ENCODE measurements at regions not wholly inside any gene's neighbourhood (a gene's known extent, or its start where the extent isn't known, plus 50 kb on each side); places are given as distances from the start of the nearest gene placed in this dataset.

DNA sequence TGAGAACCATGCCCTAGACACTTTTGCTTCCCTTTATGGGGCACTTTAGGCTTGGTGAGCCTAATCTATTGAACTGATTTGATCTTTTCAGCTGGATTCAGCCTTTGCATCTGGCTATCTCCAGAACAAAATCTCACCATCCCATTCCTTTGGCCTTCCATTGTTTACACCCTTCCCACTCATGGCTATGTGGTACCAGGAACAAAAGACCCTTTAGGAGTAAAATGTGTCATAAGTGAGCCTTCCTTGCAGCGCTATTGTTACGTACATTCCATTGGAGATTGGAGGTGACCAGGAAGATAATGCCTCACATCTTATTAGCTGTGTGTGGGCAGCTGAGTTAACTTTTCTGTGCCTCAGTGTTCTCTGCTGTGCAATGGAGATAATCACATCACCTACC lies 188.4 kb downstream of the SATB1 start:
- H3K27ac ChIP-seq (ENCODE audit: low read depth, low read length): no peak overlapping the region
- no peaks in the 10 kb centered on the region for H3F3A ChIP-seq (ENCODE audit: control insufficient read depth, insufficient read depth)
- no peaks in the 10 kb centered on the region for H3K79me2 ChIP-seq (ENCODE audit: control insufficient read depth, low read length)
- H3K27me3 ChIP-seq (ENCODE audit: control insufficient read depth, low read length): no peaks in the 10 kb centered on the region
- no peaks in the 10 kb centered on the region for H3K9me2 ChIP-seq (replicated peaks; ENCODE audit: control insufficient read depth, low read length)
- H3K9me3 ChIP-seq (ENCODE audit: control insufficient read depth, insufficient read depth, low read length): no peaks in the 10 kb centered on the region
- no peak for TF ChIP-seq EZH2phosphoT487 (IDR thresholded peaks at IDR 0.05; ENCODE audit: borderline replicate concordance, low read length)
- TF ChIP-seq, protein P1, sequence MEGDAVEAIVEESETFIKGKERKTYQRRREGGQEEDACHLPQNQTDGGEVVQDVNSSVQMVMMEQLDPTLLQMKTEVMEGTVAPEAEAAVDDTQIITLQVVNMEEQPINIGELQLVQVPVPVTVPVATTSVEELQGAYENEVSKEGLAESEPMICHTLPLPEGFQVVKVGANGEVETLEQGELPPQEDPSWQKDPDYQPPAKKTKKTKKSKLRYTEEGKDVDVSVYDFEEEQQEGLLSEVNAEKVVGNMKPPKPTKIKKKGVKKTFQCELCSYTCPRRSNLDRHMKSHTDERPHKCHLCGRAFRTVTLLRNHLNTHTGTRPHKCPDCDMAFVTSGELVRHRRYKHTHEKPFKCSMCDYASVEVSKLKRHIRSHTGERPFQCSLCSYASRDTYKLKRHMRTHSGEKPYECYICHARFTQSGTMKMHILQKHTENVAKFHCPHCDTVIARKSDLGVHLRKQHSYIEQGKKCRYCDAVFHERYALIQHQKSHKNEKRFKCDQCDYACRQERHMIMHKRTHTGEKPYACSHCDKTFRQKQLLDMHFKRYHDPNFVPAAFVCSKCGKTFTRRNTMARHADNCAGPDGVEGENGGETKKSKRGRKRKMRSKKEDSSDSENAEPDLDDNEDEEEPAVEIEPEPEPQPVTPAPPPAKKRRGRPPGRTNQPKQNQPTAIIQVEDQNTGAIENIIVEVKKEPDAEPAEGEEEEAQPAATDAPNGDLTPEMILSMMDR (IDR thresholded peaks at IDR 0.05; ENCODE audit: low read depth, low read length, poor library complexity, severe bottlenecking): no peak
- H3K4me2 ChIP-seq (ENCODE audit: low read length): no peak overlapping the region
- no peaks in the 10 kb centered on the region for H3K4me1 ChIP-seq (ENCODE audit: control insufficient read depth, low read length)
- H3K36me3 ChIP-seq (ENCODE audit: control insufficient read depth, low read length): no peaks in the 10 kb centered on the region
- H4K20me1 ChIP-seq (ENCODE audit: control insufficient read depth, insufficient read depth, low read depth, low read length): no peaks in the 10 kb centered on the region
- no peak overlapping the region for H3K4me3 ChIP-seq (ENCODE audit: low read length)

DNA sequence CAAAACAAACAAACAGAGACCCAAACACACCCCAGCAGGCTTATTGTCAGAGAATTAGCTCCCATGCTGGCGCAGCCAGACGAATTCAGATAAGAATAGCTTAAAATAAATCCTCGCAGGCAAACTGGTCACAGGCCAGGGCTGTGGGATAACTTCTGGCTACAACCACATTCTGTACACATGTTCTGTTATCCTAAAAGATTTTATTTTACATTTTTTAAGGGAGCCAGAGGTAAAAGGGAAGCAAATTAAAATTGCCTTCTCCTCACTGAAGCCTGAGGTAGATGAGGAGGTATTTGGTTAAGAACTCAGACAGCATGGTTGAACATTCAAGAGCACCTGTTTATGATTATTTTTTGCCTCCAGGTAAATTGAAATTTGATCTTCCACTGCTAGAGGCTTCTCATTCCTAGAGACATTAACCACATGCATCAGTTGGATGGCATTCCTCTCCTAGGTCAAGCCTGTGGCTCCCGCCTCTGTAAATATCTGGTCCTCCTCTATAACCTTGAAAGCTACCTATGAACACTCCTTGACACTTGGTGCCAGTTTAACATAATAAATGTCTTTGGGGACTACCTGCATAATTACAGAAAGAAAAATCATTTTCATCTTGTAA lies 190.3 kb downstream of the SATB1 start:
- TF ChIP-seq, protein P1 (IDR thresholded peaks at IDR 0.05; ENCODE audit: low read depth, low read length, poor library complexity, severe bottlenecking): no peak
- no peak for TF ChIP-seq EZH2phosphoT487 (IDR thresholded peaks at IDR 0.05; ENCODE audit: borderline replicate concordance, low read length)
- H3K4me3 ChIP-seq (ENCODE audit: low read length): no peak overlapping the region
- H3F3A ChIP-seq (ENCODE audit: control insufficient read depth, insufficient read depth): no peaks in the 10 kb centered on the region
- H3K36me3 ChIP-seq (ENCODE audit: control insufficient read depth, low read length): no peaks in the 10 kb centered on the region
- H3K27me3 ChIP-seq (ENCODE audit: control insufficient read depth, low read length): no peaks in the 10 kb centered on the region
- H3K9me3 ChIP-seq (ENCODE audit: control insufficient read depth, insufficient read depth, low read length): no peaks in the 10 kb centered on the region
- H3K9me2 ChIP-seq (replicated peaks; ENCODE audit: control insufficient read depth, low read length): no peaks in the 10 kb centered on the region
- H4K20me1 ChIP-seq (ENCODE audit: control insufficient read depth, insufficient read depth, low read depth, low read length): no peaks in the 10 kb centered on the region
- no peak overlapping the region for H3K4me2 ChIP-seq (ENCODE audit: low read length)
- no peaks in the 10 kb centered on the region for H3K4me1 ChIP-seq (ENCODE audit: control insufficient read depth, low read length)
- no peaks in the 10 kb centered on the region for H3K79me2 ChIP-seq (ENCODE audit: control insufficient read depth, low read length)
- no peak overlapping the region for H3K27ac ChIP-seq (ENCODE audit: low read depth, low read length)

DNA sequence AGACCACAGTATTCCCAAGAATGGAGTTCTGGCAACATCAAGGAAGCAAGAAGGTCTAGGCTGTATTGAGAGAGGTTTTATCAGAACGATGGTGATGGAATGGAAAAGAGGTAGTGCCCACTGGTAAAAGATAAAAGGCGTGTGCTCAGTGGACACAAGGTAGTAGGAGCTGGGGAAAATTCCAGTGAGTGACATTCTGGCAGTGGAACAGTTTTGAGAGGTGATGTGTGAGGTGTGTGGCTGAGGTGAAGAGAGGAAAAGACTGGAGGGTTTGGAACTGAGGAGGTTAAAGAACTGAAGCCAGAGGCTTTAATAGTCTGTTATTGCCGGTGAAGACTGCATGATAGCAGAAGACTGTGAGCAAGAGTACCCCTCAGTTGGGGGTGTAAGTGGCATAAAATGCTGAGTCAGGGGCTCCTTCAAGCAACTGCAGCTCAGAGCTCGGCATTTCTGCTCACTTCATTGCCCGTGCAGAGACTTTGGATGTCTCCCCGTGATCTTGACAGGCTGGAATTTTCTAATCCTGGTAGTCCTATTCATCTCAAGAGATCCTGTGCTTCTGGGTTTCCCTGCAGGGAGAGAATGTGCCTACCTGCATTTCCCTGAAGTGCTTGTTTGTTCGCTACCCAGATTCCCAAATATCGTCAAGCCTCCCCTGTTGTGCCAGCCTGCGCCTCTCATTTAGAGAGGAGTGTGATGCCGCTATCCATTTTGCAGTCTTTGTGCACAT lies 191.0 kb downstream of the SATB1 start:
- TF ChIP-seq, protein P1 (IDR thresholded peaks at IDR 0.05; ENCODE audit: low read depth, low read length, poor library complexity, severe bottlenecking): no peak
- TF ChIP-seq EZH2phosphoT487 (IDR thresholded peaks at IDR 0.05; ENCODE audit: borderline replicate concordance, low read length): no peak
- no peak overlapping the region for H3K27ac ChIP-seq (ENCODE audit: low read depth, low read length)
- H3K9me3 ChIP-seq (ENCODE audit: control insufficient read depth, insufficient read depth, low read length): no peaks in the 10 kb centered on the region
- no peaks in the 10 kb centered on the region for H3K79me2 ChIP-seq (ENCODE audit: control insufficient read depth, low read length)
- no peaks in the 10 kb centered on the region for H3F3A ChIP-seq (ENCODE audit: control insufficient read depth, insufficient read depth)
- no peaks in the 10 kb centered on the region for H3K9me2 ChIP-seq (replicated peaks; ENCODE audit: control insufficient read depth, low read length)
- no peak overlapping the region for H3K4me3 ChIP-seq (ENCODE audit: low read length)
- H4K20me1 ChIP-seq (ENCODE audit: control insufficient read depth, insufficient read depth, low read depth, low read length): no peaks in the 10 kb centered on the region
- no peak overlapping the region for H3K4me2 ChIP-seq (ENCODE audit: low read length)
- no peaks in the 10 kb centered on the region for H3K36me3 ChIP-seq (ENCODE audit: control insufficient read depth, low read length)
- H3K4me1 ChIP-seq (ENCODE audit: control insufficient read depth, low read length): no peaks in the 10 kb centered on the region; the same call in 1 of the 2 replicates
- no peaks in the 10 kb centered on the region for H3K27me3 ChIP-seq (ENCODE audit: control insufficient read depth, low read length)
